ENCODE measurements at regions not wholly inside any gene's neighbourhood (a gene's known extent, or its start where the extent isn't known, plus 50 kb on each side); places are given as distances from the start of the nearest gene placed in this dataset.

DNA sequence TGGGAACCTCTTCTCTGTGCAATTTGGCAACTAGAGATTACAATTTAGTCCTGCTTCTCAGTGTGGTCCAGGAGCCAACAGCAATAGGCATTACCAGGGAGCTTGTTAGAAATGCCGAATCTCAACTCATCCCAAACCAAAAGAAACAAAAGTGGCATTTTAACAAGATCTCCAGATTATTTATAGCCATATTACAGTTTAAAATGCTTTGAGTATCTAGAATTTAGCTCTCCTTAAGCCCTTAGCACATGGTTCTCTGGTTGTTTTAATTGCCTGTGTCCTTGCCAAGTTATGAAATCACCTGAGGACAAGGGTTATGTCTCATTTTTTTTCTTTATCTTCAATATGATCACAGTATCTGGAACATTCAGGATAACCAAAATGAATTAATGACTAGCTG lies 51.6 kb upstream of the TAS2R1 start:
- no peak for DNase-seq (ENCODE audit: low spot score)
